HepG2 (cell line): ENCODE measurements at regions not wholly inside any gene's neighbourhood (a gene's known extent, or its start where the extent isn't known, plus 50 kb on each side); places are given as distances from the start of the nearest gene placed in this dataset.

Experiments
- ATAC-seq: fragments of 200-7000 bp; cut with Tn5 transposase; 3 replicates; pipeline ENCODE4 v1.9.1; 2020; ENCODE audit warnings: mild to moderate bottlenecking, moderate library complexity
- BruUV-seq: library from RNA; stranded (reverse); fragments of 400-500 nt; replicated peaks from 2 replicates; lab custom pipeline; 2021; lab: Mats Ljungman, UMichigan
- CTCF ChIA-PET: fragments of 300-600 bp; formaldehyde crosslinking; extraction: SDS; loops from one replicate; lab custom pipeline; 2021; ENCODE audit warnings: low total read pairs, inconsistent platforms, low intra/inter-chr PET ratio; lab: Yijun Ruan, JAX
- POLR2A ChIA-PET: fragments of 350-600 bp; sonication (Branson Sonifier 250); formaldehyde crosslinking; loops from one replicate; lab custom pipeline; 2020; ENCODE audit warnings: antibody characterized with exemption, inconsistent platforms; lab: Yijun Ruan, JAX
- DNase-seq: peaks from one replicate; pipeline ENCODE4 v3.0.0-alpha.2; 2015; ENCODE audit warnings: low spot score
- FAIRE-seq: peaks from 3 replicates; lab custom pipeline; 2011; peaks lifted over from hg19 to GRCh38; lab: Jason Lieb, UNC
- H2AFZ ChIP-seq: one replicate; pipeline ENCODE4 v1.6.1; 2011; ENCODE audit warnings: low read length, inconsistent platforms
- H3K27ac ChIP-seq: fragments of 300-600 bp; 3 replicates; pipeline ENCODE4 v1.8.0; 2011; ENCODE audit warnings: mixed run types, mild to moderate bottlenecking, mixed read lengths, low read length, inconsistent platforms; ENCODE audit not compliant: insufficient read depth; ENCODE audit errors: extremely low read length
- H3K27me3 ChIP-seq, 2 experiments: fragments of 200-600 bp in 1 of 2; 2 replicates in 1 of 2; 3 replicates in 1 of 2; pipeline versions ENCODE4 v1.6.0 to v1.8.0; 2011; ENCODE audit warnings: low read length in 2 of 2, mild to moderate bottlenecking in 2 of 2, moderate library complexity in 2 of 2, inconsistent platforms in 1 of 2; ENCODE audit not compliant: insufficient read depth in 2 of 2, control insufficient read depth in 1 of 2
- H3K36me3 ChIP-seq, 2 experiments: fragments of 200-600 bp in 1 of 2; replicated peaks in 1 of 2; 2 replicates in 1 of 2; 3 replicates in 1 of 2; pipeline versions ENCODE4 v1.5.1 to v1.8.0; 2011; ENCODE audit warnings: low read length in 2 of 2, inconsistent platforms in 1 of 2; ENCODE audit not compliant: insufficient read depth in 2 of 2, control insufficient read depth in 1 of 2
- H3K4me1 ChIP-seq: 2 replicates; pipeline ENCODE4 v1.5.1; 2012; ENCODE audit warnings: low read length, inconsistent platforms; ENCODE audit not compliant: insufficient read depth
- H3K4me2 ChIP-seq: 2 replicates; pipeline ENCODE4 v1.6.0; 2011; ENCODE audit warnings: low read depth, low read length, inconsistent platforms
- H3K4me3 ChIP-seq, 3 experiments: fragments of 200-600 bp in 1 of 3; sonication (generic), shearing (Covaris generic) in 1 of 3; replicated peaks in 1 of 3; 2 replicates each; pipeline ENCODE4 v1.5.1; 2011 to 2016; ENCODE audit warnings: low read length in 3 of 3, inconsistent platforms in 2 of 3, low read depth in 2 of 3, mild to moderate bottlenecking in 2 of 3, control low read depth in 1 of 3, mixed read lengths in 1 of 3; ENCODE audit not compliant: insufficient read depth in 1 of 3
- H3K79me2 ChIP-seq: one replicate; pipeline ENCODE4 v1.6.1; 2011; ENCODE audit warnings: low read length, inconsistent platforms; ENCODE audit not compliant: insufficient read depth
- H3K9ac ChIP-seq: 2 replicates; pipeline ENCODE4 v1.6.0; 2011; ENCODE audit warnings: mild to moderate bottlenecking, low read depth, low read length, inconsistent platforms; ENCODE audit not compliant: insufficient read depth
- H3K9me3 ChIP-seq: 2 replicates; pipeline ENCODE4 v1.5.1; 2012; ENCODE audit warnings: mild to moderate bottlenecking, low read length
- H4K20me1 ChIP-seq: 2 replicates; pipeline ENCODE4 v1.6.0; 2011; ENCODE audit warnings: inconsistent platforms, mild to moderate bottlenecking, low read length, moderate library complexity; ENCODE audit not compliant: insufficient read depth
- HHEX ChIP-seq: IDR thresholded peaks from 2 replicates; pipeline ENCODE4 v1.6.1; 2016; ENCODE audit warnings: control low read depth
- HIC2 ChIP-seq: sonication (generic); formaldehyde crosslinking; IDR thresholded peaks from 2 replicates; pipeline ENCODE4 v1.9.0; 2022; ENCODE audit warnings: low read depth, missing genetic modification reagents
- MED8 ChIP-seq: sonication (generic); formaldehyde crosslinking; IDR thresholded peaks from 2 replicates; pipeline ENCODE4 v1.8.1; 2023; ENCODE audit warnings: mild to moderate bottlenecking, missing genetic modification reagents; ENCODE audit not compliant: insufficient replicate concordance
- POLR2A ChIP-seq, 2 experiments: IDR thresholded peaks; 2 replicates each; pipeline ENCODE4 v1.6.1; 2011; ENCODE audit warnings: low read depth in 2 of 2, low read length in 2 of 2, mild to moderate bottlenecking in 1 of 2, moderate library complexity in 1 of 2; ENCODE audit not compliant: insufficient read depth in 1 of 2
- ZNF225 ChIP-seq: sonication (generic); formaldehyde crosslinking; IDR thresholded peaks from 2 replicates; pipeline ENCODE4 v1.4.0; 2020; ENCODE audit warnings: mild to moderate bottlenecking, missing genetic modification reagents
- ZNF282 ChIP-seq: fragments of 450-650 bp; IDR thresholded peaks from 2 replicates; pipeline ENCODE4 v1.6.1; 2018; ENCODE audit not compliant: partially characterized antibody
- WGBS: methylation state at CpG from one replicate; pipeline ENCODE4 v1.1.6; 2017; ENCODE audit warnings: low lambda C conversion rate; 5-methylcytosine and 5-hydroxymethylcytosine counted together
- in situ Hi-C: cut with HindIII; loops from 2 replicates; pipeline ENCODE4 v1.10.0; 2017; ENCODE audit warnings: low pct_unique_long_range_greater_than_20kb; ENCODE audit not compliant: extremely low pct_ligation_motif_present
- intact Hi-C: fragments of 100-400 bp; cut with micrococcal nuclease; formaldehyde crosslinking; loops from one replicate; pipeline ENCODE4 v1.10.0; 2022; ENCODE audit not compliant: unreplicated experiment

- ATAC-seq = no peak
Observed at GRCh38 chr18:22701326-22701725, 231.8 kb upstream of the RBBP8 start.

GRCh38 chr18:22701795-22702194 is 231.3 kb upstream of the RBBP8 start:
- no peaks in the 10 kb centered on the region for H3K79me2 ChIP-seq
- CTCF ChIA-PET = no interaction called here
- 42% methylated on average over 4 of the region's 4 CpGs for WGBS

More at GRCh38 chr18:22701326-22701725, 231.8 kb upstream of the RBBP8 start:
- 43% methylated on average over 6 of the region's 6 CpGs for WGBS
- no peaks in the 10 kb centered on the region for H3K36me3 ChIP-seq
- no peak for FAIRE-seq
- no peaks in the 10 kb centered on the region for H3K9me3 ChIP-seq
- intact Hi-C loops (no loop called here), in situ Hi-C loops (no loop called here)
- no peaks in the 10 kb centered on the region for H3K4me1 ChIP-seq
- no peaks in the 10 kb centered on the region for H3K27me3 ChIP-seq
- H3K4me2 ChIP-seq = no peak overlapping the region
- DNase-seq = no peak
- ChIA-PET CTCF (no interaction called here), POLR2A (no interaction called here)
- no peaks in the 10 kb centered on the region for H3K79me2 ChIP-seq
- no peak overlapping the region for H3K9ac ChIP-seq
- BruUV-seq = no TSS peak
- H3K4me3 ChIP-seq = no peak overlapping the region
- H4K20me1 ChIP-seq = no peaks in the 10 kb centered on the region
- TF ChIP-seq HHEX (CRISPR knock-in tag) (no peak), MED8 (CRISPR knock-in tag) (no peak)
- H3K27ac ChIP-seq = no peak overlapping the region
- H2AFZ ChIP-seq = no peak overlapping the region

More at GRCh38 chr18:22701795-22702194, 231.3 kb upstream of the RBBP8 start:
- H3K27me3 ChIP-seq = no peaks in the 10 kb centered on the region
- ATAC-seq = no peak
- no peak for TF ChIP-seq ZNF282
- TF ChIP-seq HIC2 (CRISPR knock-in tag) = no peak
- TF ChIP-seq POLR2A (IDR thresholded peaks at IDR 0.05; ENCODE audit: insufficient read depth in 1 of 2, low read depth in 2 of 2, low read length in 2 of 2) = no peak
- TF ChIP-seq ZNF225 (CRISPR knock-in tag) = no peak
- TF ChIP-seq, all 625 proteins: peak for 0
- no TSS peak for BruUV-seq
- H3K27ac ChIP-seq = no peak overlapping the region
- H3K9me3 ChIP-seq = no peaks in the 10 kb centered on the region
- no peaks in the 10 kb centered on the region for H3K36me3 ChIP-seq
- no peak for DNase-seq
- FAIRE-seq = no peak
- intact Hi-C loops = no loop called here
- no peaks in the 10 kb centered on the region for H3K4me1 ChIP-seq
- in situ Hi-C loops = no loop called here
- H2AFZ ChIP-seq = no peak overlapping the region
- no peaks in the 10 kb centered on the region for H4K20me1 ChIP-seq
- H3K4me3 ChIP-seq = no peak overlapping the region
- POLR2A ChIA-PET = no interaction called here
- no peak overlapping the region for H3K9ac ChIP-seq
- H3K4me2 ChIP-seq = no peak overlapping the region
